H9 (cell line): ENCODE measurements at regions not wholly inside any gene's neighbourhood (a gene's known extent, or its start where the extent isn't known, plus 50 kb on each side); places are given as distances from the start of the nearest gene placed in this dataset.

Experiments
- DNase-seq: peaks from one replicate; pipeline ENCODE4 v3.0.0-alpha.2; 2017
- H2AFZ ChIP-seq: one replicate; pipeline ENCODE4 v1.6.1; 2013; ENCODE audit warnings: mild to moderate bottlenecking, low read length, control low read depth, moderate library complexity
- H2AK5ac ChIP-seq: 2 replicates; pipeline ENCODE4 v1.6.1; 2013; ENCODE audit warnings: low read length, control low read depth, mixed read lengths; ENCODE audit not compliant: insufficient read length
- H2BK120ac ChIP-seq: one replicate; pipeline ENCODE4 v1.6.1; 2013; ENCODE audit warnings: low read depth, mild to moderate bottlenecking, low read length, control low read depth, inconsistent platforms; ENCODE audit not compliant: poor library complexity, severe bottlenecking
- H2BK12ac ChIP-seq: 2 replicates; pipeline ENCODE4 v1.6.1; 2013; ENCODE audit warnings: low read length, control low read depth, mixed read lengths, low read depth; ENCODE audit not compliant: insufficient read length
- H2BK15ac ChIP-seq: 2 replicates; pipeline ENCODE4 v1.6.1; 2013; ENCODE audit warnings: low read depth, low read length, control low read depth
- H2BK20ac ChIP-seq: one replicate; pipeline ENCODE4 v1.6.1; 2013; ENCODE audit warnings: low read depth, mild to moderate bottlenecking, low read length, control low read depth, inconsistent platforms; ENCODE audit not compliant: poor library complexity, severe bottlenecking
- H2BK5ac ChIP-seq: 2 replicates; pipeline ENCODE4 v1.6.1; 2013; ENCODE audit warnings: low read length, control low read depth, mixed read lengths; ENCODE audit not compliant: insufficient read length
- H3K14ac ChIP-seq: 2 replicates; pipeline ENCODE4 v1.6.1; 2013; ENCODE audit warnings: low read length, control low read depth; ENCODE audit not compliant: insufficient read depth
- H3K18ac ChIP-seq: 2 replicates; pipeline ENCODE4 v1.6.1; 2013; ENCODE audit warnings: low read depth, mild to moderate bottlenecking, mixed read lengths, low read length, control low read depth; ENCODE audit not compliant: insufficient read length
- H3K23ac ChIP-seq: 2 replicates; pipeline ENCODE4 v1.6.1; 2013; ENCODE audit warnings: low read length, control low read depth, mixed read lengths, low read depth; ENCODE audit not compliant: insufficient read length
- H3K23me2 ChIP-seq: 2 replicates; pipeline ENCODE4 v1.6.1; 2013; ENCODE audit warnings: low read depth, mild to moderate bottlenecking, mixed read lengths, low read length, control low read depth; ENCODE audit not compliant: insufficient read length, poor library complexity, severe bottlenecking
- H3K27ac ChIP-seq: 2 replicates; pipeline ENCODE4 v1.5.1; 2013; ENCODE audit warnings: low read length, control low read depth, mixed read lengths, low read depth; ENCODE audit not compliant: insufficient read length
- H3K27me3 ChIP-seq: 2 replicates; pipeline ENCODE4 v1.6.1; 2013; ENCODE audit warnings: low read length, control low read depth, inconsistent platforms; ENCODE audit not compliant: insufficient read depth
- H3K4ac ChIP-seq: 2 replicates; pipeline ENCODE4 v1.6.1; 2013; ENCODE audit warnings: low read depth, mild to moderate bottlenecking, control low read depth, inconsistent platforms, low read length, moderate library complexity
- H3K4me1 ChIP-seq: 2 replicates; pipeline ENCODE4 v1.6.1; 2013; ENCODE audit warnings: low read length, control low read depth, inconsistent platforms; ENCODE audit not compliant: insufficient read depth
- H3K4me2 ChIP-seq: 2 replicates; pipeline ENCODE4 v1.6.1; 2013; ENCODE audit warnings: low read length, control low read depth, mixed read lengths; ENCODE audit not compliant: insufficient read length, insufficient read depth
- H3K56ac ChIP-seq: 2 replicates; pipeline ENCODE4 v1.6.1; 2013; ENCODE audit warnings: low read depth, mild to moderate bottlenecking, mixed read lengths, low read length, control low read depth; ENCODE audit not compliant: insufficient read length
- H3K79me1 ChIP-seq: 2 replicates; pipeline ENCODE4 v1.6.1; 2013; ENCODE audit warnings: low read depth, mild to moderate bottlenecking, moderate library complexity, low read length, control low read depth, inconsistent platforms; ENCODE audit not compliant: insufficient read depth, poor library complexity, severe bottlenecking
- H3K79me2 ChIP-seq: 2 replicates; pipeline ENCODE4 v1.6.1; 2013; ENCODE audit warnings: low read length, control low read depth, inconsistent platforms; ENCODE audit not compliant: insufficient read depth
- H3K9ac ChIP-seq: 2 replicates; pipeline ENCODE4 v1.6.1; 2013; ENCODE audit warnings: low read length, control low read depth, mixed read lengths; ENCODE audit not compliant: insufficient read length; ENCODE audit errors: extremely low read depth
- H3K9me3 ChIP-seq: one replicate; pipeline ENCODE4 v1.6.1; 2013; ENCODE audit warnings: low read depth, low read length, inconsistent platforms; ENCODE audit not compliant: control insufficient read depth
- H3T11ph ChIP-seq: one replicate; pipeline ENCODE4 v1.6.1; 2013; ENCODE audit warnings: mild to moderate bottlenecking, low read length, control low read depth, inconsistent platforms
- H4K20me1 ChIP-seq: one replicate; pipeline ENCODE4 v1.6.1; 2013; ENCODE audit not compliant: control insufficient read depth, insufficient read length, insufficient read depth
- H4K5ac ChIP-seq: 2 replicates; pipeline ENCODE4 v1.6.1; 2013; ENCODE audit warnings: low read depth, mild to moderate bottlenecking, mixed read lengths, low read length, control low read depth; ENCODE audit not compliant: insufficient read length
- H4K8ac ChIP-seq: replicated peaks from 2 replicates; pipeline ENCODE4 v1.6.1; 2013; ENCODE audit warnings: low read length, control low read depth, mixed read lengths, low read depth; ENCODE audit not compliant: insufficient read length
- H4K91ac ChIP-seq: 2 replicates; pipeline ENCODE4 v1.6.1; 2013; ENCODE audit warnings: low read depth, mild to moderate bottlenecking, moderate library complexity, mixed read lengths, low read length, control low read depth; ENCODE audit not compliant: insufficient read length
- H3K27ac Mint-ChIP-seq, 3 experiments: 2 replicates in 2 of 3; 3 replicates in 1 of 3; pipeline ENCODE4 v1.8.0; 2020 to 2021; ENCODE audit warnings: mixed read lengths in 3 of 3, mild to moderate bottlenecking in 1 of 3, moderate library complexity in 1 of 3
- H3K27me3 Mint-ChIP-seq: 2 replicates; pipeline ENCODE4 v1.8.0; 2021; ENCODE audit warnings: low read depth, mild to moderate bottlenecking, moderate library complexity, mixed read lengths
- H3K36me3 Mint-ChIP-seq, 3 experiments: 2 replicates in 2 of 3; 3 replicates in 1 of 3; pipeline ENCODE4 v1.8.0; 2020 to 2021; ENCODE audit warnings: low read depth in 3 of 3, mixed read lengths in 3 of 3; ENCODE audit not compliant: insufficient read depth in 1 of 3
- H3K4me1 Mint-ChIP-seq, 2 experiments: 2 replicates each; pipeline ENCODE4 v1.8.0; 2020; ENCODE audit warnings: mixed read lengths in 2 of 2
- H3K4me3 Mint-ChIP-seq, 2 experiments: 2 replicates in 1 of 2; 3 replicates in 1 of 2; pipeline ENCODE4 v1.8.0; 2020 to 2021; ENCODE audit warnings: mild to moderate bottlenecking in 2 of 2, mixed read lengths in 2 of 2, moderate library complexity in 1 of 2
- H3K9me3 Mint-ChIP-seq, 2 experiments: 2 replicates in 1 of 2; 3 replicates in 1 of 2; pipeline ENCODE4 v1.8.0; 2020; ENCODE audit warnings: mild to moderate bottlenecking in 2 of 2, mixed read lengths in 2 of 2, moderate library complexity in 1 of 2
- CTCF ChIP-seq: fragments of 200-600 bp; sonication (generic); conservative IDR thresholded peaks from 3 replicates; pipeline ENCODE4 v1.8.0; 2021; ENCODE audit warnings: antibody characterized with exemption, mild to moderate bottlenecking
- WGBS: extraction: QIAGEN DNeasy Blood & Tissue Kit; methylation state at CpG from one replicate; pipeline ENCODE4 v1.1.7; 2013; ENCODE audit warnings: missing lambda C conversion rate, low lambda C conversion rate, mixed read lengths; ENCODE audit not compliant: insufficient read length; ENCODE audit errors: extremely low coverage; 5-methylcytosine and 5-hydroxymethylcytosine counted together

- no peak overlapping the region for H3K18ac ChIP-seq
- no peak for DNase-seq
- no peaks in the 10 kb centered on the region for H3K4me1 ChIP-seq
- H2BK120ac ChIP-seq: no peak overlapping the region
- H2BK20ac ChIP-seq: no peak overlapping the region
- H3K79me1 ChIP-seq: no peaks in the 10 kb centered on the region
- H2BK15ac ChIP-seq: no peak overlapping the region
- H3K56ac ChIP-seq: no peak overlapping the region
- H2AFZ ChIP-seq: no peak overlapping the region
- no peak overlapping the region for H2BK12ac ChIP-seq
- Mint-ChIP-seq H3K36me3 (no peaks in the 10 kb centered on the region), H3K9me3 (no peaks in the 10 kb centered on the region; a peak in 2 of 5 replicates), H3K4me1 (peaks cover 4 to 16% of the 10 kb centered on the region in 2 experiments), H3K4me3 (no peak overlapping the region), H3K27ac (no peak overlapping the region), H3K27me3 (peaks cover 48% of the 10 kb centered on the region)
- H3K4me2 ChIP-seq: no peak overlapping the region
- H3K79me2 ChIP-seq: no peaks in the 10 kb centered on the region
- WGBS: no CpG with 5 or more reads among the region's 16 CpGs
- no peak overlapping the region for H2BK5ac ChIP-seq
- no peaks in the 10 kb centered on the region for H3K23me2 ChIP-seq
- no peak overlapping the region for H4K8ac ChIP-seq
- no peaks in the 10 kb centered on the region for H4K20me1 ChIP-seq
- no peak overlapping the region for H3K23ac ChIP-seq
- no peak overlapping the region for H4K91ac ChIP-seq
- no peak overlapping the region for H4K5ac ChIP-seq
- H2AK5ac ChIP-seq: no peak overlapping the region
- H3K27me3 ChIP-seq: no peaks in the 10 kb centered on the region
- no peak overlapping the region for H3K9ac ChIP-seq
- H3K14ac ChIP-seq: no peak overlapping the region; the same call in 1 of the 2 replicates
- H3K9me3 ChIP-seq: no peaks in the 10 kb centered on the region
- H3T11ph ChIP-seq: no peak overlapping the region
- no peak overlapping the region for H3K4ac ChIP-seq
- no peak overlapping the region for H3K27ac ChIP-seq
- TF ChIP-seq CTCF: no peak
Measured at GRCh38 chr13:112324116-112324515, 52.0 kb upstream of the SPACA7 start.
